ENCODE measurements at regions not wholly inside any gene's neighbourhood (a gene's known extent, or its start where the extent isn't known, plus 50 kb on each side); places are given as distances from the start of the nearest gene placed in this dataset.

DNA sequence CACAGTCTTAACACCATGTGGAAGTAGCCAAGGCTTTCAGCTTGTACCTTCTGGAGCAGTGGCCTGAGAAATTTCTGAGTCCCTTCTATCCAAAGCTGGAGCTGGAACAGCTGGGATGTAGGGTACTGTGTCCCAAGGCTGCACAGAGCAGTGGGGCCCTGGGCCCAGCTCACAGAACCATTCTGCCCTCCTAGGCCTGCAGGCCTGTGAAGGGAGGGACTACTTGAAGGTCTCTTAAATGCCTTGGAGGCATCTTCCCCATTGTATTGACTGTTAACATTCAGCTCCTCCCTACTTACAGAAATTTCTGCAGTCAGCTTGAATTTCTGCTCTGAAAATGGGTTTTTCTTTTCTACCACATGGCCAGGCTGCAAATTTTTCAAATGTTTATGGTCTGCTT lies 156.5 kb upstream of the MANEA start:
- no peak for TF ChIP-seq USF2 (IDR thresholded peaks at IDR 0.05; ENCODE audit: borderline replicate concordance, low read depth, low read length)
- TF ChIP-seq, protein P1, sequence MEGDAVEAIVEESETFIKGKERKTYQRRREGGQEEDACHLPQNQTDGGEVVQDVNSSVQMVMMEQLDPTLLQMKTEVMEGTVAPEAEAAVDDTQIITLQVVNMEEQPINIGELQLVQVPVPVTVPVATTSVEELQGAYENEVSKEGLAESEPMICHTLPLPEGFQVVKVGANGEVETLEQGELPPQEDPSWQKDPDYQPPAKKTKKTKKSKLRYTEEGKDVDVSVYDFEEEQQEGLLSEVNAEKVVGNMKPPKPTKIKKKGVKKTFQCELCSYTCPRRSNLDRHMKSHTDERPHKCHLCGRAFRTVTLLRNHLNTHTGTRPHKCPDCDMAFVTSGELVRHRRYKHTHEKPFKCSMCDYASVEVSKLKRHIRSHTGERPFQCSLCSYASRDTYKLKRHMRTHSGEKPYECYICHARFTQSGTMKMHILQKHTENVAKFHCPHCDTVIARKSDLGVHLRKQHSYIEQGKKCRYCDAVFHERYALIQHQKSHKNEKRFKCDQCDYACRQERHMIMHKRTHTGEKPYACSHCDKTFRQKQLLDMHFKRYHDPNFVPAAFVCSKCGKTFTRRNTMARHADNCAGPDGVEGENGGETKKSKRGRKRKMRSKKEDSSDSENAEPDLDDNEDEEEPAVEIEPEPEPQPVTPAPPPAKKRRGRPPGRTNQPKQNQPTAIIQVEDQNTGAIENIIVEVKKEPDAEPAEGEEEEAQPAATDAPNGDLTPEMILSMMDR (IDR thresholded peaks at IDR 0.05): no peak
- no peak for TF ChIP-seq POLR2AphosphoS5 (IDR thresholded peaks at IDR 0.05; ENCODE audit: low read depth, low read length)
- no peak for TF ChIP-seq TCF12 (IDR thresholded peaks at IDR 0.05)
- no peak for TF ChIP-seq EP300 (IDR thresholded peaks at IDR 0.05; ENCODE audit: borderline replicate concordance in 1 of 2, low read depth in 1 of 2, low read length in 1 of 2)
- TF ChIP-seq TEAD4 (IDR thresholded peaks at IDR 0.05; ENCODE audit: borderline replicate concordance, insufficient read depth): no peak
- TF ChIP-seq MAX (IDR thresholded peaks at IDR 0.05; ENCODE audit: low read depth): no peak
- TF ChIP-seq FOXM1 (IDR thresholded peaks at IDR 0.05; ENCODE audit: low read depth): no peak
- TF ChIP-seq EZH2phosphoT487 (IDR thresholded peaks at IDR 0.05; ENCODE audit: borderline replicate concordance, low read depth): no peak
- no peak for TF ChIP-seq TAF1 (IDR thresholded peaks at IDR 0.05; ENCODE audit: borderline replicate concordance, low read depth, low read length)
- no peak for TF ChIP-seq USF1 (IDR thresholded peaks at IDR 0.05; ENCODE audit: borderline replicate concordance, low read depth)
